Smooth muscle cell (in vitro differentiated cells): ENCODE measurements at regions not wholly inside any gene's neighbourhood (a gene's known extent, or its start where the extent isn't known, plus 50 kb on each side); places are given as distances from the start of the nearest gene placed in this dataset.

Experiments
- DNase-seq: peaks from one replicate; lab custom pipeline; 2025; ENCODE audit not compliant: unreplicated experiment; lab: John Stamatoyannopoulos, UW
- H2AFZ ChIP-seq: fragments of 200-600 bp; sonication (generic); 2 replicates; pipeline ENCODE4 v1.6.0; 2016; ENCODE audit warnings: antibody characterized with exemption, low read depth, mild to moderate bottlenecking
- H3F3A ChIP-seq: fragments of 200-600 bp; sonication (generic); 2 replicates; pipeline ENCODE4 v1.6.0; 2017; ENCODE audit warnings: antibody characterized with exemption, low read depth
- H3K27ac ChIP-seq: fragments of 200-600 bp; sonication (generic); 2 replicates; pipeline ENCODE4 v1.5.1; 2016; ENCODE audit warnings: low read depth, mild to moderate bottlenecking
- H3K27me3 ChIP-seq: fragments of 200-600 bp; sonication (generic); 2 replicates; pipeline ENCODE4 v1.6.1; 2016; ENCODE audit warnings: low read depth, mild to moderate bottlenecking
- H3K36me3 ChIP-seq: fragments of 200-600 bp; sonication (generic); 2 replicates; pipeline ENCODE4 v1.5.1; 2016; ENCODE audit warnings: low read depth
- H3K4me1 ChIP-seq: fragments of 200-600 bp; sonication (generic); 2 replicates; pipeline ENCODE4 v1.5.1; 2016; ENCODE audit warnings: low read depth
- H3K4me2 ChIP-seq: fragments of 200-600 bp; sonication (generic); 2 replicates; pipeline ENCODE4 v1.6.0; 2016; ENCODE audit warnings: mild to moderate bottlenecking
- H3K4me3 ChIP-seq: fragments of 200-600 bp; sonication (generic); 2 replicates; pipeline ENCODE4 v1.5.1; 2016; ENCODE audit warnings: mild to moderate bottlenecking
- H3K79me2 ChIP-seq: fragments of 200-600 bp; sonication (generic); 2 replicates; pipeline ENCODE4 v1.6.0; 2016; ENCODE audit warnings: low read depth, mild to moderate bottlenecking
- H3K9ac ChIP-seq: fragments of 200-600 bp; sonication (generic); 2 replicates; pipeline ENCODE4 v1.6.0; 2016; ENCODE audit warnings: low read depth
- H3K9me3 ChIP-seq: fragments of 200-600 bp; sonication (generic); replicated peaks from 2 replicates; pipeline ENCODE4 v1.5.1; 2016; ENCODE audit warnings: low read depth
- H4K20me1 ChIP-seq: fragments of 200-600 bp; sonication (generic); 2 replicates; pipeline ENCODE4 v1.6.0; 2016; ENCODE audit warnings: low read depth
- WGBS: methylation state at CpG from one replicate; pipeline ENCODE4 v1.1.7; 2016; ENCODE audit warnings: low lambda C conversion rate; 5-methylcytosine and 5-hydroxymethylcytosine counted together
- TF ChIP-seq, protein P1 (sequence below): fragments of 200-600 bp; sonication (generic); IDR thresholded peaks from 2 replicates; pipeline ENCODE4 v1.5.1; 2017; ENCODE audit warnings: borderline replicate concordance, mild to moderate bottlenecking, antibody characterized with exemption; ENCODE audit not compliant: insufficient read depth, poor library complexity, severe bottlenecking

DNA sequence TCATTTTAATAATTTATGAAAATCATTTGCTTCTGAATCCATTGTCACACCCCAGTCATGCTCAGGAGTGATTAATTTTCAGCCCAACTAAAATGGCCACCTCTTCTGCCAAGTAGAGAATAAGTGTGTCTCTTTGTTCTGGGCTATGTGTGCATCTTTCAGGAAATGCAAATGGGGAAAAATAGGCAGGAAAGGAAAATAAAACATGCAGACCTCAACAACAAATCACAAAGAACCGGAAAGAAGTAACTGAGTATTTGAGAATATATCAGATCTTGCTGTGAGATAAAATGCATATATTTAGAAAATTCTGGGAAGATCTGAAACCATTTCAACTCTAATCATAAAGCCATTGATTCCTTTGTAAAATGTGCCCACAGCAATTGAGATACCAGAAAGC lies 763.9 kb downstream of the GALC start:
- WGBS, result 83% methylated on average over 1 of the region's 1 CpG
- Histone ChIP-seq H2AFZ (no peak overlapping the region), H3K9ac (no peak overlapping the region), H4K20me1 (no peaks in the 10 kb centered on the region), H3K36me3 (no peaks in the 10 kb centered on the region), H3F3A (no peaks in the 10 kb centered on the region), H3K27ac (no peak overlapping the region), H3K27me3 (no peaks in the 10 kb centered on the region), H3K4me1 (no peaks in the 10 kb centered on the region), H3K4me3 (no peak overlapping the region), H3K79me2 (no peaks in the 10 kb centered on the region), H3K9me3 (no peaks in the 10 kb centered on the region), H3K4me2 (no peak overlapping the region)
- TF ChIP-seq, protein P1, sequence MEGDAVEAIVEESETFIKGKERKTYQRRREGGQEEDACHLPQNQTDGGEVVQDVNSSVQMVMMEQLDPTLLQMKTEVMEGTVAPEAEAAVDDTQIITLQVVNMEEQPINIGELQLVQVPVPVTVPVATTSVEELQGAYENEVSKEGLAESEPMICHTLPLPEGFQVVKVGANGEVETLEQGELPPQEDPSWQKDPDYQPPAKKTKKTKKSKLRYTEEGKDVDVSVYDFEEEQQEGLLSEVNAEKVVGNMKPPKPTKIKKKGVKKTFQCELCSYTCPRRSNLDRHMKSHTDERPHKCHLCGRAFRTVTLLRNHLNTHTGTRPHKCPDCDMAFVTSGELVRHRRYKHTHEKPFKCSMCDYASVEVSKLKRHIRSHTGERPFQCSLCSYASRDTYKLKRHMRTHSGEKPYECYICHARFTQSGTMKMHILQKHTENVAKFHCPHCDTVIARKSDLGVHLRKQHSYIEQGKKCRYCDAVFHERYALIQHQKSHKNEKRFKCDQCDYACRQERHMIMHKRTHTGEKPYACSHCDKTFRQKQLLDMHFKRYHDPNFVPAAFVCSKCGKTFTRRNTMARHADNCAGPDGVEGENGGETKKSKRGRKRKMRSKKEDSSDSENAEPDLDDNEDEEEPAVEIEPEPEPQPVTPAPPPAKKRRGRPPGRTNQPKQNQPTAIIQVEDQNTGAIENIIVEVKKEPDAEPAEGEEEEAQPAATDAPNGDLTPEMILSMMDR, result no peak
- DNase-seq, result no peak

DNA sequence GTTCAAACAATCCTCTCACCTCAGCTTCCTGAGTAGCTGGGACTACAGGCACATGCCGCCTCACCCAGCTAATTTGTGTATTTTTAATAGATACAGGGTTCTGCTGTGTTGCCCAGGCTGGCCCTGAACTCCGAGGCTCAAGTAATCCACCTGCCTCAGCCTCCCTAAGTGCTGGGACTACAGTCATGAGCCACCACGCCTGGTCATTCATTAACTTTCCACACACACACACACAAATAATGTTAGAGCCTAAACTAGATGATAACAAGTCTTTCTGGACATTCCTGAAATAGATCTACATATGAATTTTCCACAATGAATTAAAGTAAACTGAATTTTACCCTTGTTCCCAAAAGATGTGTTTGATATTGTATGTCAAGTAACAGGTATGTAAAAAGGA lies 776.0 kb downstream of the GALC start:
- H4K20me1 ChIP-seq, result no peaks in the 10 kb centered on the region
- H3K9ac ChIP-seq, result no peak overlapping the region
- no peak overlapping the region for H3K4me3 ChIP-seq
- TF ChIP-seq, protein P1, result no peak
- no peak overlapping the region for H3K27ac ChIP-seq
- H3K4me2 ChIP-seq, result no peak overlapping the region
- no peaks in the 10 kb centered on the region for H3F3A ChIP-seq
- H3K9me3 ChIP-seq, result no peaks in the 10 kb centered on the region
- H3K27me3 ChIP-seq, result no peaks in the 10 kb centered on the region
- H3K4me1 ChIP-seq, result no peaks in the 10 kb centered on the region
- no peaks in the 10 kb centered on the region for H3K36me3 ChIP-seq
- WGBS, result 95% methylated on average over 3 of the region's 3 CpGs
- H3K79me2 ChIP-seq, result no peaks in the 10 kb centered on the region
- no peak overlapping the region for H2AFZ ChIP-seq
- DNase-seq, result no peak

DNA sequence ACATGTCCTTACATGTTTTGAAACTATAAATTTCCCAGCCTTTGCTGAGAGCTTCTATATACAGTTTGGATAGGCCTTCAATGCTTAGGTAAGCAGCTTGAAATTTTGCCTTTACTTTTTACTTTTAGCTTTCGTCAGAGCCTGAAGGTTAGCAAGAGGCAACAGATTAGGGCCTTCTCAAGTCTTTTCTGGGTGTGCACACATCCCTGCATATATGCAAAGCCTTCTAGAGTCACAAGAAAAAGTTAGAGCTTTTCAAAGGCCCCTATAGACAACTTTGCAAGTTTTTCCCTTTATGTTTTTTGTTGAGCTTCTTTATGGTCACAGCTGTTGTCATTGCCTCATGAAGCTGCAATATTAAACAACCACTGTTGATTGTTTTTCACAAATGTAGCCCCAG lies 778.4 kb downstream of the GALC start:
- DNase-seq, result no peak
- Histone ChIP-seq H3K36me3 (no peaks in the 10 kb centered on the region), H2AFZ (peak overlapping the region; percentile 74)

DNA sequence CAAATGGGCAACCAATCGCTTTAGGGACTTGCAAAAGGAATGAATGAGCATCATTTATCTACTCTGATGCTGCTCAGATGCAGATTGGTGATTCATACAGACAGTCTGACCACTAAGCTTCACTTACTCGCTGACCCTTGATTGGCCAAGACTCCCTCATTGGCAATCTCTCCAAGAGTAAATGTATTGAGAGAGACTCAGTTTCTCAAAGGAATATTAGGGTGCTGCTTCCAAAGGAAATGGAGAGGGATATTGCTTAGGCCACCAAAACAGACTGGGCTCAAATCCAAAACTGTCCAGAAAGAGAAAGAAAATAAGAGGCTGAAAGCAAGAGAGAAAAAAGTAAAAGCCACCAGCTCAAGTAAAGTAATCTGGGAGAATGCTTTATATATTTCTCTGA lies 785.2 kb downstream of the GALC start:
- TF ChIP-seq, protein P1, result no peak
- Histone ChIP-seq H3K9ac (no peak overlapping the region), H3F3A (no peaks in the 10 kb centered on the region), H3K27ac (no peak overlapping the region), H3K4me3 (no peak overlapping the region), H3K4me1 (no peaks in the 10 kb centered on the region), H3K9me3 (no peaks in the 10 kb centered on the region), H3K4me2 (no peak overlapping the region), H3K36me3 (no peaks in the 10 kb centered on the region), H3K27me3 (no peaks in the 10 kb centered on the region), H4K20me1 (no peaks in the 10 kb centered on the region), H3K79me2 (no peaks in the 10 kb centered on the region), H2AFZ (no peak overlapping the region)
- no peak for DNase-seq
- WGBS, result 77% methylated on average over 2 of the region's 2 CpGs

More for the DNA sequence above, 778.4 kb downstream of the GALC start:
- H3K9ac ChIP-seq, result no peak overlapping the region
- no peaks in the 10 kb centered on the region for H3F3A ChIP-seq
- H3K4me3 ChIP-seq, result no peak overlapping the region
- H3K27ac ChIP-seq, result peak overlapping the region; percentile 17
- H3K9me3 ChIP-seq, result no peaks in the 10 kb centered on the region
- no peaks in the 10 kb centered on the region for H4K20me1 ChIP-seq
- H3K4me1 ChIP-seq, result no peaks in the 10 kb centered on the region
- TF ChIP-seq, protein P1, result no peak
- no peak overlapping the region for H3K4me2 ChIP-seq
- 74% methylated on average over 1 of the region's 1 CpG for WGBS
- H3K79me2 ChIP-seq, result no peaks in the 10 kb centered on the region
- H3K27me3 ChIP-seq, result no peaks in the 10 kb centered on the region
